H7 (cell line): ENCODE measurements at regions not wholly inside any gene's neighbourhood (a gene's known extent, or its start where the extent isn't known, plus 50 kb on each side); places are given as distances from the start of the nearest gene placed in this dataset.

Experiments
- DNase-seq: peaks from one replicate; pipeline ENCODE4 v3.0.0; 2012
- H3K27me3 ChIP-seq: 2 replicates; pipeline ENCODE4 v1.6.0; 2011; ENCODE audit warnings: mild to moderate bottlenecking, low read length; ENCODE audit not compliant: control insufficient read depth, insufficient read depth
- H3K36me3 ChIP-seq: replicated peaks from 2 replicates; pipeline ENCODE4 v1.5.1; 2011; ENCODE audit warnings: low read length; ENCODE audit not compliant: control insufficient read depth, insufficient read depth
- H3K4me3 ChIP-seq: 2 replicates; pipeline ENCODE4 v1.5.1; 2011; ENCODE audit warnings: low read depth, mild to moderate bottlenecking, control low read depth, low read length, moderate library complexity; ENCODE audit not compliant: insufficient read depth

DNA sequence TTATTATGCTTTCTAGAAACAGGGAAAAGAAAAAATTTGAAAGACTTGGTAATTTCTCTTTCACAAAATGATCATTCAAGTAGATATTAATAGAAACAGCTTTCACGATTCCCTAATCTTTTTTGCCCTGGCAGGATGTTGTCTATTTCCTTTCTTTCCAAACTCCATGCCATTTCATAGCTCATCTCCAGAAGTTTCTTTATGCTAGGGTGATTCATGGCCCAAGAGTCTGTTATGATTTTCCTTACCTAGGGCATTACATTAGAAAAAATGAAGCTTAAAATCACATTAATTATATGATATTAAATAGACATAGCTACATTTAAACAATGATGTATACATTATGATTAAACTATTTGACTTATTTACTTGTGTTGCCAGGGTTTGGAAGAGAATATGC, 762.1 kb downstream of the LTN1 start:
- Histone ChIP-seq H3K27me3 (no peaks in the 10 kb centered on the region), H3K4me3 (no peak overlapping the region), H3K36me3 (no peaks in the 10 kb centered on the region)
- no peak for DNase-seq

DNA sequence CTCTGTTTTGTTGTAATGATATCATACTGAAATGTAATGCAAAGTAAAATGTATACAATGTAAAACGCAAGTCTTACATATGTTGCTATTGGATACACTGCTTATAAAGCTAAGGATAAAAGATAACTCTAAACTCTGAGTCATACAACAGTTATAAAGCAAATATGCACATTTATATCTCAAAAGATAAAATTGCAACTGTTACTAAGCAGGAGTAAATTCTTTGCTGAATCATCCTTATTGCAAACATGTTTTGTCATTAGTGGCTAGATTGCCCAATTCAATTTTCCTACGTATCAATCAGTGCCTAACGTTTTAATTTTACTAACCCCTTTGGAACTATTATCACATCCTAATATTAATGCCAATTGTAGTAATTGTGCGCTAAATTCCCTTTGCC, 762.9 kb downstream of the LTN1 start:
- Histone ChIP-seq H3K27me3 (no peaks in the 10 kb centered on the region), H3K36me3 (no peaks in the 10 kb centered on the region), H3K4me3 (no peak overlapping the region)
- no peak for DNase-seq

DNA sequence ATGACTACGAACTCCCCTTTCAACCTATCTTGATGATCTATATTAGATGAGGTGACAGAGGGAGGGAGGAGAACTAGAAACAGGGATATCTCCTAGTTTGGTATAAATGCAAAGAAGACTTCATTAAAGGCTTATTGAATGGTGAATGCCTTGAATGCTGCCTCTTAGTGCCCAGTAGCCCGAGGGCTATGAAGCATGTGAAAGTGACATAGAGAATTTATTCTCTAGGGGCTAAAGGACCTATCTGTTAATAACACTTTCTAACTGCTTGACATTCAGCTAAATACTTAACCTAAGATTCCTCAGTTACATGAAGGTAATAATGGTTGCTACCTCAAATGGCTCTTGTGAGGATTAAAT, 764.1 kb downstream of the LTN1 start:
- H3K4me3 ChIP-seq = no peak overlapping the region
- no peak for DNase-seq
- H3K36me3 ChIP-seq = no peaks in the 10 kb centered on the region
- no peaks in the 10 kb centered on the region for H3K27me3 ChIP-seq

GRCh38 chr21:28227881-28228635, 764.6 kb downstream of the LTN1 start:
- no peak overlapping the region for H3K4me3 ChIP-seq
- H3K27me3 ChIP-seq = no peaks in the 10 kb centered on the region
- H3K36me3 ChIP-seq = no peaks in the 10 kb centered on the region
- DNase-seq = no peak

GRCh38 chr21:28226563-28226962, 766.1 kb downstream of the LTN1 start:
- no peak for DNase-seq
- H3K27me3 ChIP-seq = no peaks in the 10 kb centered on the region

DNA sequence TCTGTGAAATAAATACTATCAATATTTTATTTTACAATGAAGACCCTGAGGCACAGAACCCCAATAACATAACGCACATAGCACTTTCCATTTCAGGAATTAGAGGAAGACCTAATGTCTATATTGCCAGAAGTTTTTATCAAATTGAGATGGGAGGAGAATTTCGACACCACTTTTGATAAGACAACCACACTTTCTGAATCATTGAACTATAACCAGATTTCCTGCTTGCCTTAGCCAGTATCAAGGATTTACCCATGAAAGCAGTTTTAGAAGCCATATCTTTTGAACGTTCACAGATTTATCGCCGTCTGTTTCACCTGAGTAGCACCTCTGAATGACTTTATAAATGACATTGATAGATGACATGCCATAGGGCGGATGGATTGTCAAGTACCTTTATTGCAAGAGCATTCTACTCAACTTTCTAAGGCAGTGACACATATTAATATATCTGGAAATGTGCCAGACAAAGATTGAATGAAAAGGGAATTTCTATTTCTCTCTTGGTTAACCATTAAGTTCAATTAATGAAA, 768.4 kb downstream of the LTN1 start:
- Histone ChIP-seq H3K36me3 (no peaks in the 10 kb centered on the region), H3K27me3 (no peaks in the 10 kb centered on the region), H3K4me3 (no peak overlapping the region)
- no peak for DNase-seq

More at GRCh38 chr21:28226563-28226962, 766.1 kb downstream of the LTN1 start:
- Histone ChIP-seq H3K36me3 (no peaks in the 10 kb centered on the region), H3K4me3 (no peak overlapping the region)

- H3K4me3 ChIP-seq = no peak overlapping the region
- H3K27me3 ChIP-seq = no peaks in the 10 kb centered on the region
- DNase-seq = no peak
- H3K36me3 ChIP-seq = no peaks in the 10 kb centered on the region
These were observed 770.7 kb downstream of the LTN1 start for GRCh38 chr21:28221984-28222383.

- DNase-seq = no peak
- Histone ChIP-seq H3K27me3 (no peaks in the 10 kb centered on the region), H3K36me3 (no peaks in the 10 kb centered on the region), H3K4me3 (no peak overlapping the region)
These were observed 772.0 kb downstream of the LTN1 start for GRCh38 chr21:28220680-28221079.

DNA sequence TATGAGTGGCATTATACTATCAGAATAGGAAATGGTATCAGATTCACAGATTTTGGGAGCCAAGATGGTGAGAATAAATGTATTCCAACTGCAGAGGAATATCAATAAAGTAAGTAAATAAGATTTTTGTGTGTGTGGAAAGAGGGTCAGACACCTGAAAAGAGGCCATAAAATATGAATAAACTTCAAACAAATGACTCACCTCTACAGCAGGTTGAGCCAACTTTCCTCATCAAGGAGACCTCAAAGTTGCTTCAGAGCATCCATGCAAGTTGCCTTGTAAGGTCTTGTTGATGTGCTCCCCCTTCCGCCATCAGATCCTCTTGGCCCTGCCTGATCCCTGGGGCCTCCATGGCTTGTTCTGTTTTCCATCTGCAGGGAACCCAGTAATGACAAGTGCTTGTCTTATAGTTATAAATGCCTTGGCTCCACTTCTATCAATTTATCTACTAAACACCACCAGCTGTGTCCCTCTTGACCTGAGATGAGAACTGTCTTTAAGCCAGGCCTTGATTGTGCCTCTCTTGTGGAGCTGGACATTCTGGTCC, 775.6 kb downstream of the LTN1 start:
- no peak overlapping the region for H3K4me3 ChIP-seq
- DNase-seq = no peak
- H3K27me3 ChIP-seq = no peaks in the 10 kb centered on the region
- H3K36me3 ChIP-seq = no peaks in the 10 kb centered on the region

GRCh38 chr21:28215214-28215954, 777.3 kb downstream of the LTN1 start:
- no peaks in the 10 kb centered on the region for H3K27me3 ChIP-seq
- DNase-seq = no peak
- no peak overlapping the region for H3K4me3 ChIP-seq
- H3K36me3 ChIP-seq = no peaks in the 10 kb centered on the region

DNA sequence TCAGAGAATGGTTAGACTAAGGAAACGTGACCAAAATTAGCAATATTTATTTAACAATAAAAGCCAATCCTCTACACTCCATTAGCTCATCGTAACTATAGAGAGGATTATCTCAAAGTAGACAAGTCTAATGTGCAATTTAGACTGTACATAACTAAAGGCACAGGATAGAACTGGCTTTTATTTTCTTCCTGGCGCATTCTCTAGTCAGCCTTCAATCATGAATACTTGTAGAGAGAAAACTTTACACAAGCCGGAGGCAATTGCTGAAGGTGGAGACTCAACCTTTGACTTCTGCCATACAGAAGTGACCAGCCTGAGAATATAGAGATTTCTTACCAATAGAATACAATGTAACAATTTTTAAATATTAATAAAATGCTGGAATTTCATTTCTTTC, 777.9 kb downstream of the LTN1 start:
- Histone ChIP-seq H3K4me3 (no peak overlapping the region), H3K36me3 (no peaks in the 10 kb centered on the region), H3K27me3 (no peaks in the 10 kb centered on the region)
- DNase-seq = no peak

DNA sequence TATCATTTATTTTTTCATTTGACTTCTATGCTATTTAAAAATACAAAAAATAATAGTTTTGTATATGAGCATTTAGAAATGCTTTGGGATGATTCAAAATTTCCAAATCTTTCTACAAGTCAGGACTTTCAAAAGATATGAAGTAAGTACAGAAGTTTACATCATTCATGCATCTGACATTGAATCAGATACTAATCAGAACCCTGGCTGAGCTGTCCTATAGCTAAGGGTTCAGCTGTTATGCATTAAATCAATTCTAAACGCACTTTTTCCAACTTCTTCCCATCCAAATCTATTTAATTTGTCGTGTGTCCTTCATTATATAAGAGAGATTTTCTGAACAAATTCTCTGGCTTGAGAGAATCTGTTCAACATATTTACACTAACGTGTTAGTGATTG, 779.4 kb downstream of the LTN1 start:
- no peaks in the 10 kb centered on the region for H3K36me3 ChIP-seq
- no peak overlapping the region for H3K4me3 ChIP-seq
- no peaks in the 10 kb centered on the region for H3K27me3 ChIP-seq
- no peak for DNase-seq

- Histone ChIP-seq H3K27me3 (no peaks in the 10 kb centered on the region), H3K4me3 (no peak overlapping the region), H3K36me3 (no peaks in the 10 kb centered on the region)
- DNase-seq = no peak
These were observed 780.6 kb downstream of the LTN1 start for GRCh38 chr21:28212061-28212460.

- H3K4me3 ChIP-seq = no peak overlapping the region
- H3K27me3 ChIP-seq = no peaks in the 10 kb centered on the region
- no peak for DNase-seq
- no peaks in the 10 kb centered on the region for H3K36me3 ChIP-seq
These were observed 785.1 kb downstream of the LTN1 start for GRCh38 chr21:28207436-28208173.
